Osteoblast (primary cell): ENCODE measurements at regions not wholly inside any gene's neighbourhood (a gene's known extent, or its start where the extent isn't known, plus 50 kb on each side); places are given as distances from the start of the nearest gene placed in this dataset.

Experiments
- DNase-seq: peaks from one replicate; pipeline ENCODE4 v3.0.0; 2011; ENCODE audit warnings: low spot score, mixed read lengths; ENCODE audit not compliant: insufficient read length; ENCODE audit errors: missing footprints
- H2AFZ ChIP-seq: 2 replicates; pipeline ENCODE4 v1.6.0; 2011; ENCODE audit warnings: mild to moderate bottlenecking, low read length
- H3K27ac ChIP-seq: 2 replicates; pipeline ENCODE4 v1.5.1; 2011; ENCODE audit warnings: mild to moderate bottlenecking, low read depth, low read length, moderate library complexity
- H3K27me3 ChIP-seq: 2 replicates; pipeline ENCODE4 v1.6.0; 2012; ENCODE audit warnings: mild to moderate bottlenecking, control low read depth, inconsistent platforms, low read length, moderate library complexity; ENCODE audit not compliant: insufficient read depth
- H3K36me3 ChIP-seq: 2 replicates; pipeline ENCODE4 v1.5.1; 2011; ENCODE audit warnings: mild to moderate bottlenecking, low read length, control low read depth, moderate library complexity; ENCODE audit not compliant: insufficient read depth
- H3K4me1 ChIP-seq: 2 replicates; pipeline ENCODE4 v1.5.1; 2011; ENCODE audit warnings: mild to moderate bottlenecking, low read length, control low read depth, moderate library complexity; ENCODE audit not compliant: insufficient read depth
- H3K4me2 ChIP-seq: 2 replicates; pipeline ENCODE4 v1.6.0; 2011; ENCODE audit warnings: mild to moderate bottlenecking, low read length; ENCODE audit not compliant: insufficient read depth
- H3K4me3 ChIP-seq: fragments of 200-600 bp; sonication (generic); 3 replicates; pipeline ENCODE4 v1.5.1; 2012; ENCODE audit warnings: mild to moderate bottlenecking, low read length, inconsistent platforms; ENCODE audit not compliant: insufficient read depth
- H3K79me2 ChIP-seq: 2 replicates; pipeline ENCODE4 v1.6.0; 2012; ENCODE audit warnings: mild to moderate bottlenecking, low read length, control low read depth, inconsistent platforms; ENCODE audit not compliant: insufficient read depth
- H3K9me3 ChIP-seq: 2 replicates; pipeline ENCODE4 v1.5.1; 2011; ENCODE audit warnings: low read depth, low read length, control low read depth
- H4K20me1 ChIP-seq: 2 replicates; pipeline ENCODE4 v1.6.0; 2012; ENCODE audit warnings: mild to moderate bottlenecking, low read length, control low read depth; ENCODE audit not compliant: insufficient read depth
- CTCF ChIP-seq: IDR thresholded peaks from 2 replicates; pipeline ENCODE4 v1.5.1; 2011; ENCODE audit warnings: mild to moderate bottlenecking, low read depth, low read length, moderate library complexity; ENCODE audit errors: extremely low read depth

- H2AFZ ChIP-seq = no peak overlapping the region
- no peaks in the 10 kb centered on the region for H3K4me1 ChIP-seq
- no peaks in the 10 kb centered on the region for H4K20me1 ChIP-seq
- DNase-seq = no peak
- no peak overlapping the region for H3K4me2 ChIP-seq
- no peaks in the 10 kb centered on the region for H3K79me2 ChIP-seq
- H3K27ac ChIP-seq = no peak overlapping the region
- H3K27me3 ChIP-seq = no peaks in the 10 kb centered on the region
- no peak overlapping the region for H3K4me3 ChIP-seq
- H3K36me3 ChIP-seq = no peaks in the 10 kb centered on the region
- TF ChIP-seq CTCF = no peak
- H3K9me3 ChIP-seq = peaks cover 2% of the 10 kb centered on the region
These were observed 1725.5 kb downstream of the GRIK2 start for GRCh38 chr6:103119056-103119455.

- H3K4me1 ChIP-seq = no peaks in the 10 kb centered on the region
- H3K9me3 ChIP-seq = no peaks in the 10 kb centered on the region
- H2AFZ ChIP-seq = no peak overlapping the region
- no peaks in the 10 kb centered on the region for H3K79me2 ChIP-seq
- no peak for DNase-seq
- H3K4me3 ChIP-seq = no peak overlapping the region
- no peak overlapping the region for H3K4me2 ChIP-seq
- H3K27ac ChIP-seq = no peak overlapping the region
- TF ChIP-seq CTCF = no peak
- H3K36me3 ChIP-seq = no peaks in the 10 kb centered on the region
- no peaks in the 10 kb centered on the region for H3K27me3 ChIP-seq
- no peaks in the 10 kb centered on the region for H4K20me1 ChIP-seq
These were observed 1721.1 kb downstream of the GRIK2 start for GRCh38 chr6:103114582-103114981.

- TF ChIP-seq CTCF = no peak
- Histone ChIP-seq H3K27me3 (no peaks in the 10 kb centered on the region), H3K4me1 (no peaks in the 10 kb centered on the region), H3K36me3 (no peaks in the 10 kb centered on the region), H3K4me3 (no peak overlapping the region), H3K79me2 (no peaks in the 10 kb centered on the region), H4K20me1 (no peaks in the 10 kb centered on the region), H3K27ac (no peak overlapping the region), H3K4me2 (no peak overlapping the region), H2AFZ (no peak overlapping the region), H3K9me3 (no peaks in the 10 kb centered on the region)
- no peak for DNase-seq
These were observed 1719.9 kb downstream of the GRIK2 start for GRCh38 chr6:103113416-103113815.

- H3K79me2 ChIP-seq = no peaks in the 10 kb centered on the region
- H3K4me2 ChIP-seq = no peak overlapping the region
- no peaks in the 10 kb centered on the region for H3K27me3 ChIP-seq
- no peaks in the 10 kb centered on the region for H3K9me3 ChIP-seq
- DNase-seq = no peak
- TF ChIP-seq CTCF = no peak
- H3K4me1 ChIP-seq = no peaks in the 10 kb centered on the region
- no peak overlapping the region for H3K4me3 ChIP-seq
- H2AFZ ChIP-seq = no peak overlapping the region
- no peak overlapping the region for H3K27ac ChIP-seq
- no peaks in the 10 kb centered on the region for H3K36me3 ChIP-seq
- H4K20me1 ChIP-seq = no peaks in the 10 kb centered on the region
These were observed 1714.5 kb downstream of the GRIK2 start for GRCh38 chr6:103107985-103108384.
